SH-SY5Y (cell line): ENCODE measurements at regions not wholly inside any gene's neighbourhood (a gene's known extent, or its start where the extent isn't known, plus 50 kb on each side); places are given as distances from the start of the nearest gene placed in this dataset.

Experiments used
- GATA2 ChIP-seq: IDR thresholded peaks from 2 replicates; pipeline ENCODE4 v1.6.1; 2011; ENCODE audit warnings: mild to moderate bottlenecking, low read depth, low read length
- GATA3 ChIP-seq: IDR thresholded peaks from 2 replicates; pipeline ENCODE4 v1.6.1; 2011; ENCODE audit warnings: low read depth, mild to moderate bottlenecking, low read length, moderate library complexity

- TF ChIP-seq GATA3 (no peak), GATA2 (no peak)
Measured at GRCh38 chr10:80771902-80772555, 234.3 kb downstream of the SH2D4B start.
